ENCODE measurements at regions not wholly inside any gene's neighbourhood (a gene's known extent, or its start where the extent isn't known, plus 50 kb on each side); places are given as distances from the start of the nearest gene placed in this dataset.
"Not testable (repeated sequence)": the region's sequence is repeated elsewhere in the genome, so short reads cannot be mapped to it uniquely, and the experiment has no call there.

- BruUV-seq (replicated peaks) = no TSS peak
- Histone ChIP-seq H3K27ac (ENCODE audit: insufficient read depth, low read depth, low read length) (no peak overlapping the region), H3K9me1 (replicated peaks; ENCODE audit: control insufficient read depth, extremely low read depth, insufficient read depth, low read length) (no peaks in the 10 kb centered on the region), H3K9ac (replicated peaks; ENCODE audit: extremely low read depth, insufficient read depth, low read length) (no peak overlapping the region), H3K36me3 (ENCODE audit: control insufficient read depth in 2 of 2, extremely low read depth in 1 of 2, insufficient read depth in 2 of 2, low read length in 2 of 2) (no peaks in the 10 kb centered on the region), H3K4me3 (replicated peaks in 1 of 3; ENCODE audit: insufficient read depth in 1 of 3, low read depth in 1 of 3, low read length in 3 of 3) (no peak overlapping the region), H3K9me3 (replicated peaks; ENCODE audit: control insufficient read depth, insufficient read depth, low read length) (no peaks in the 10 kb centered on the region), H3K4me2 (ENCODE audit: insufficient read depth, low read length) (no peak overlapping the region), H3K27me3 (ENCODE audit: control insufficient read depth in 2 of 2, insufficient read depth in 2 of 2, low read length in 2 of 2) (no peaks in the 10 kb centered on the region), H4K20me1 (replicated peaks; ENCODE audit: control insufficient read depth, extremely low read depth, insufficient read depth, low read length) (no peaks in the 10 kb centered on the region), H2AFZ (ENCODE audit: low read depth, low read length) (no peak overlapping the region), H3K79me2 (ENCODE audit: control insufficient read depth, insufficient read depth, low read length) (no peaks in the 10 kb centered on the region), H3K4me1 (ENCODE audit: control insufficient read depth, extremely low read depth, insufficient read depth, low read length) (no peaks in the 10 kb centered on the region)
- DNase-seq (ENCODE audit: low read depth, low spot score) = no peak
- TF ChIP-seq, protein P1, sequence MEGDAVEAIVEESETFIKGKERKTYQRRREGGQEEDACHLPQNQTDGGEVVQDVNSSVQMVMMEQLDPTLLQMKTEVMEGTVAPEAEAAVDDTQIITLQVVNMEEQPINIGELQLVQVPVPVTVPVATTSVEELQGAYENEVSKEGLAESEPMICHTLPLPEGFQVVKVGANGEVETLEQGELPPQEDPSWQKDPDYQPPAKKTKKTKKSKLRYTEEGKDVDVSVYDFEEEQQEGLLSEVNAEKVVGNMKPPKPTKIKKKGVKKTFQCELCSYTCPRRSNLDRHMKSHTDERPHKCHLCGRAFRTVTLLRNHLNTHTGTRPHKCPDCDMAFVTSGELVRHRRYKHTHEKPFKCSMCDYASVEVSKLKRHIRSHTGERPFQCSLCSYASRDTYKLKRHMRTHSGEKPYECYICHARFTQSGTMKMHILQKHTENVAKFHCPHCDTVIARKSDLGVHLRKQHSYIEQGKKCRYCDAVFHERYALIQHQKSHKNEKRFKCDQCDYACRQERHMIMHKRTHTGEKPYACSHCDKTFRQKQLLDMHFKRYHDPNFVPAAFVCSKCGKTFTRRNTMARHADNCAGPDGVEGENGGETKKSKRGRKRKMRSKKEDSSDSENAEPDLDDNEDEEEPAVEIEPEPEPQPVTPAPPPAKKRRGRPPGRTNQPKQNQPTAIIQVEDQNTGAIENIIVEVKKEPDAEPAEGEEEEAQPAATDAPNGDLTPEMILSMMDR (IDR thresholded peaks at IDR 0.05; ENCODE audit: extremely low read depth in 1 of 2, insufficient read depth in 1 of 2, low read depth in 1 of 2, low read length in 2 of 2) = no peak
- TF ChIP-seq MYC (IDR thresholded peaks at IDR 0.05; ENCODE audit: low read depth, low read length) (no peak), POLR2AphosphoS5 (IDR thresholded peaks at IDR 0.05; ENCODE audit: insufficient read depth, low read depth, low read length) (no peak), FOS (IDR thresholded peaks at IDR 0.05; ENCODE audit: borderline replicate concordance, insufficient read depth, low read length) (no peak), EZH2 (IDR thresholded peaks at IDR 0.05; ENCODE audit: borderline replicate concordance, low read depth, low read length, severe bottlenecking) (no peak), GATA2 (IDR thresholded peaks at IDR 0.05; ENCODE audit: insufficient read depth, insufficient read length, low read depth, low read length) (no peak), POLR2A (IDR thresholded peaks at IDR 0.05; ENCODE audit: low read depth, low read length) (no peak), JUN (IDR thresholded peaks at IDR 0.05; ENCODE audit: borderline replicate concordance, insufficient read depth, insufficient read length, low read depth) (no peak)
- dilution Hi-C loops (cut with MboI; ENCODE audit: extremely low pct_ligation_motif_present, low sequenced_read_pairs) = no loop called here
- POLR2A ChIA-PET = no interaction called here
- CTCF ChIA-PET = no interaction called here
- no peak for FAIRE-seq
- intact Hi-C loops (cut with micrococcal nuclease) = no loop called here
These were observed 121.3 kb upstream of the ALDH3B2 start for GRCh38 chr11:67795746-67796145.

GRCh38 chr11:67793750-67794149 is 119.3 kb upstream of the ALDH3B2 start:
- H3K27ac ChIP-seq (ENCODE audit: insufficient read depth, low read depth, low read length); H2AFZ ChIP-seq (ENCODE audit: low read depth, low read length); H3K36me3 ChIP-seq (ENCODE audit: control insufficient read depth in 2 of 2, extremely low read depth in 1 of 2, insufficient read depth in 2 of 2, low read length in 2 of 2); H3K9me3 ChIP-seq (replicated peaks; ENCODE audit: control insufficient read depth, insufficient read depth, low read length); H3K4me3 ChIP-seq (replicated peaks in 1 of 3; ENCODE audit: insufficient read depth in 1 of 3, low read depth in 1 of 3, low read length in 3 of 3); BruUV-seq (replicated peaks); H4K20me1 ChIP-seq (replicated peaks; ENCODE audit: control insufficient read depth, extremely low read depth, insufficient read depth, low read length); FAIRE-seq; CTCF ChIA-PET; H3K4me2 ChIP-seq (ENCODE audit: insufficient read depth, low read length); H3K4me1 ChIP-seq (ENCODE audit: control insufficient read depth, extremely low read depth, insufficient read depth, low read length); intact Hi-C loops (cut with micrococcal nuclease); dilution Hi-C loops (cut with MboI; ENCODE audit: extremely low pct_ligation_motif_present, low sequenced_read_pairs); H3K79me2 ChIP-seq (ENCODE audit: control insufficient read depth, insufficient read depth, low read length); H3K9me1 ChIP-seq (replicated peaks; ENCODE audit: control insufficient read depth, extremely low read depth, insufficient read depth, low read length); POLR2A ChIA-PET; H3K9ac ChIP-seq (replicated peaks; ENCODE audit: extremely low read depth, insufficient read depth, low read length); H3K27me3 ChIP-seq (ENCODE audit: control insufficient read depth in 2 of 2, insufficient read depth in 2 of 2, low read length in 2 of 2); DNase-seq (ENCODE audit: low read depth, low spot score): not testable (repeated sequence)
